HCT116 (cell line): ENCODE measurements at regions not wholly inside any gene's neighbourhood (a gene's known extent, or its start where the extent isn't known, plus 50 kb on each side); places are given as distances from the start of the nearest gene placed in this dataset.

Experiments used
- ATAC-seq: fragments of 200-7000 bp; cut with Tn5 transposase; 2 replicates; pipeline ENCODE4 v1.9.1; 2020; ENCODE audit warnings: mild to moderate bottlenecking, moderate library complexity
- BruUV-seq: library from RNA; stranded (reverse); fragments of 400-500 nt; replicated peaks from 2 replicates; lab custom pipeline; 2021; lab: Mats Ljungman, UMichigan
- CTCF ChIA-PET: fragments of 300-600 bp; sonication (Branson Sonifier 250); formaldehyde crosslinking; loops from one replicate; lab custom pipeline; 2021; ENCODE audit warnings: antibody characterized with exemption; lab: Charles Lee
- POLR2A ChIA-PET: fragments of 300-600, 350-600 bp; sonication (Branson Sonifier 250); formaldehyde crosslinking; loops from one replicate; lab custom pipeline; 2021; ENCODE audit warnings: antibody characterized with exemption; lab: Charles Lee
- RAD21 ChIA-PET, 2 experiments: fragments of 300-600 bp; sonication (Branson Sonifier 250); formaldehyde crosslinking; loops; one replicate each; lab custom pipeline; 2023; ENCODE audit warnings: low total read pairs in 2 of 2; ENCODE audit not compliant: uncharacterized antibody in 2 of 2, unreplicated experiment in 2 of 2, low non-redundant PET in 1 of 2; lab: Charles Lee
- DNase-seq: peaks from one replicate; pipeline ENCODE4 v3.0.0-alpha.2; 2010; ENCODE audit warnings: low read depth, low spot score
- H2AFZ ChIP-seq: fragments of 200-600 bp; shearing (Covaris generic), sonication (generic); 2 replicates; pipeline ENCODE4 v1.6.1; 2017; ENCODE audit warnings: low read depth, mixed run types, mixed read lengths, antibody characterized with exemption, low read length; ENCODE audit not compliant: poor library complexity, severe bottlenecking
- H3K27ac ChIP-seq: 2 replicates; pipeline ENCODE4 v1.5.1; 2012; ENCODE audit warnings: low read depth, low read length
- H3K27me3 ChIP-seq: fragments of 200-600 bp; sonication (generic); 2 replicates; pipeline ENCODE4 v1.6.1; 2016; ENCODE audit warnings: mixed run types, low read length, mixed read lengths; ENCODE audit not compliant: insufficient read depth
- H3K36me3 ChIP-seq, 2 experiments: fragments of 200-500 bp in 1 of 2; fragments of 200-600 bp in 1 of 2; sonication (Bioruptor generic) in 1 of 2; sonication (generic) in 1 of 2; 2 replicates each; pipeline versions ENCODE4 v1.5.1 to v1.6.1; 2014 to 2016; ENCODE audit warnings: low read length in 2 of 2, inconsistent platforms in 1 of 2, mixed read lengths in 1 of 2, mixed run types in 1 of 2; ENCODE audit not compliant: insufficient read depth in 2 of 2, control insufficient read depth in 1 of 2
- H3K4me1 ChIP-seq, 2 experiments: fragments of 200-600 bp in 1 of 2; sonication (generic) in 1 of 2; 2 replicates each; pipeline versions ENCODE4 v1.5.1 to v1.6.1; 2012 to 2017; ENCODE audit warnings: low read length in 2 of 2, inconsistent platforms in 1 of 2, mild to moderate bottlenecking in 1 of 2, mixed read lengths in 1 of 2, mixed run types in 1 of 2, moderate library complexity in 1 of 2; ENCODE audit not compliant: insufficient read depth in 2 of 2, control insufficient read depth in 1 of 2
- H3K4me2 ChIP-seq: fragments of 200-600 bp; sonication (generic); 2 replicates; pipeline ENCODE4 v1.6.1; 2017; ENCODE audit warnings: mixed run types, low read length, mixed read lengths
- H3K4me3 ChIP-seq, 2 experiments: fragments of 200-600 bp in 1 of 2; sonication (generic) in 1 of 2; replicated peaks in 1 of 2; 2 replicates each; pipeline ENCODE4 v1.5.1; 2011 to 2016; ENCODE audit warnings: low read length in 2 of 2, control low read depth in 1 of 2, low read depth in 1 of 2, mild to moderate bottlenecking in 1 of 2, mixed read lengths in 1 of 2, mixed run types in 1 of 2
- H3K79me2 ChIP-seq: fragments of 200-600 bp; sonication (generic); 2 replicates; pipeline ENCODE4 v1.6.1; 2017; ENCODE audit warnings: mild to moderate bottlenecking, mixed run types, low read length, moderate library complexity, mixed read lengths; ENCODE audit not compliant: insufficient read depth
- H3K9ac ChIP-seq: fragments of 200-600 bp; sonication (generic); 2 replicates; pipeline ENCODE4 v1.6.1; 2016; ENCODE audit warnings: low read length, mixed read lengths
- H3K9me2 ChIP-seq: fragments of 200-600 bp; sonication (generic), shearing (Covaris generic); 2 replicates; pipeline ENCODE4 v1.6.1; 2017; ENCODE audit warnings: mixed run types, mild to moderate bottlenecking, moderate library complexity; ENCODE audit not compliant: insufficient read depth
- H3K9me3 ChIP-seq, 2 experiments: fragments of 200-500 bp in 1 of 2; fragments of 200-600 bp in 1 of 2; sonication (Bioruptor generic) in 1 of 2; sonication (generic) in 1 of 2; 2 replicates each; pipeline ENCODE4 v1.6.1; 2014 to 2017; ENCODE audit warnings: low read length in 2 of 2, mixed read lengths in 2 of 2, inconsistent platforms in 1 of 2, low read depth in 1 of 2, mild to moderate bottlenecking in 1 of 2, mixed run types in 1 of 2, moderate library complexity in 1 of 2; ENCODE audit not compliant: control insufficient read depth in 1 of 2, insufficient read depth in 1 of 2
- H4K20me1 ChIP-seq: fragments of 200-600 bp; sonication (generic), shearing (Covaris generic); 2 replicates; pipeline ENCODE4 v1.6.1; 2017; ENCODE audit warnings: mixed run types, mild to moderate bottlenecking, moderate library complexity; ENCODE audit not compliant: insufficient read depth
- ATF3 ChIP-seq: IDR thresholded peaks from 2 replicates; pipeline ENCODE4 v1.6.1; 2012
- EGR1 ChIP-seq: IDR thresholded peaks from 2 replicates; pipeline ENCODE4 v1.6.1; 2012; ENCODE audit warnings: low read depth
- ELF1 ChIP-seq: IDR thresholded peaks from 2 replicates; pipeline ENCODE4 v1.6.1; 2012; ENCODE audit warnings: low read depth, borderline replicate concordance
- EZH2phosphoT487 ChIP-seq: fragments of 200-600 bp; IDR thresholded peaks from 2 replicates; pipeline ENCODE4 v1.6.1; 2018; ENCODE audit warnings: antibody characterized with exemption, borderline replicate concordance
- JUND ChIP-seq: IDR thresholded peaks from 2 replicates; pipeline ENCODE4 v1.6.1; 2012
- RAD21 ChIP-seq: IDR thresholded peaks from 2 replicates; pipeline ENCODE4 v1.6.1; 2012; ENCODE audit warnings: low read depth, mild to moderate bottlenecking
- REST ChIP-seq: IDR thresholded peaks from 2 replicates; pipeline ENCODE4 v1.6.1; 2012; ENCODE audit warnings: low read depth
- SIN3A ChIP-seq: IDR thresholded peaks from 2 replicates; pipeline ENCODE4 v1.6.1; 2012; ENCODE audit warnings: low read depth
- SP1 ChIP-seq: IDR thresholded peaks from 2 replicates; pipeline ENCODE4 v1.6.1; 2012; ENCODE audit warnings: low read depth
- SRF ChIP-seq: IDR thresholded peaks from 2 replicates; pipeline ENCODE4 v1.6.1; 2012; ENCODE audit warnings: low read depth
- TCF7L2 ChIP-seq: IDR thresholded peaks from 2 replicates; pipeline ENCODE4 v1.7.0; 2011; ENCODE audit warnings: borderline replicate concordance, inconsistent platforms; ENCODE audit not compliant: insufficient read depth, insufficient read length; ENCODE audit errors: extremely low read depth
- YY1 ChIP-seq: IDR thresholded peaks from 2 replicates; pipeline ENCODE4 v1.6.1; 2011; ENCODE audit warnings: low read length, low read depth, moderate library complexity, mild to moderate bottlenecking; ENCODE audit not compliant: insufficient replicate concordance; ENCODE audit errors: extremely low read depth
- ZFX ChIP-seq: fragments of 450-650 bp; IDR thresholded peaks from 2 replicates; pipeline ENCODE4 v1.6.1; 2017
- intact Hi-C: fragments of 100-400 bp; cut with micrococcal nuclease; formaldehyde crosslinking; loops from 2 replicates; pipeline ENCODE4 v1.10.0; 2022
- TF ChIP-seq, protein P1 (sequence below): IDR thresholded peaks from 2 replicates; pipeline ENCODE4 v1.6.1; 2012
- TF ChIP-seq, protein P2 (sequence below): IDR thresholded peaks from 2 replicates; pipeline ENCODE4 v1.6.1; 2011; ENCODE audit warnings: mild to moderate bottlenecking, low read length, moderate library complexity; ENCODE audit not compliant: insufficient replicate concordance; ENCODE audit errors: extremely low read depth

- ChIA-PET RAD21 (no interaction called here), CTCF (no interaction called here), POLR2A (no interaction called here)
- no peaks in the 10 kb centered on the region for H3K9me2 ChIP-seq
- BruUV-seq = no TSS peak
- H3K4me1 ChIP-seq = no peaks in the 10 kb centered on the region
- no peak overlapping the region for H2AFZ ChIP-seq
- TF ChIP-seq ELF1 (no peak), JUND (no peak), TCF7L2 (no peak), EGR1 (no peak), SIN3A (no peak), ATF3 (no peak), ZFX (no peak), REST (no peak), YY1 (no peak), SRF (no peak), EZH2phosphoT487 (no peak), RAD21 (no peak), SP1 (no peak)
- TF ChIP-seq, protein P1, sequence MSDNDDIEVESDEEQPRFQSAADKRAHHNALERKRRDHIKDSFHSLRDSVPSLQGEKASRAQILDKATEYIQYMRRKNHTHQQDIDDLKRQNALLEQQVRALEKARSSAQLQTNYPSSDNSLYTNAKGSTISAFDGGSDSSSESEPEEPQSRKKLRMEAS = no peak
- TF ChIP-seq, protein P2, sequence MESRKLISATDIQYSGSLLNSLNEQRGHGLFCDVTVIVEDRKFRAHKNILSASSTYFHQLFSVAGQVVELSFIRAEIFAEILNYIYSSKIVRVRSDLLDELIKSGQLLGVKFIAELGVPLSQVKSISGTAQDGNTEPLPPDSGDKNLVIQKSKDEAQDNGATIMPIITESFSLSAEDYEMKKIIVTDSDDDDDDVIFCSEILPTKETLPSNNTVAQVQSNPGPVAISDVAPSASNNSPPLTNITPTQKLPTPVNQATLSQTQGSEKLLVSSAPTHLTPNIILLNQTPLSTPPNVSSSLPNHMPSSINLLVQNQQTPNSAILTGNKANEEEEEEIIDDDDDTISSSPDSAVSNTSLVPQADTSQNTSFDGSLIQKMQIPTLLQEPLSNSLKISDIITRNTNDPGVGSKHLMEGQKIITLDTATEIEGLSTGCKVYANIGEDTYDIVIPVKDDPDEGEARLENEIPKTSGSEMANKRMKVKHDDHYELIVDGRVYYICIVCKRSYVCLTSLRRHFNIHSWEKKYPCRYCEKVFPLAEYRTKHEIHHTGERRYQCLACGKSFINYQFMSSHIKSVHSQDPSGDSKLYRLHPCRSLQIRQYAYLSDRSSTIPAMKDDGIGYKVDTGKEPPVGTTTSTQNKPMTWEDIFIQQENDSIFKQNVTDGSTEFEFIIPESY = no peak
- H3K9me3 ChIP-seq = no peaks in the 10 kb centered on the region
- no peak overlapping the region for H3K4me2 ChIP-seq
- H3K4me3 ChIP-seq = no peak overlapping the region
- intact Hi-C loops = no loop called here
- no peaks in the 10 kb centered on the region for H4K20me1 ChIP-seq
- no peaks in the 10 kb centered on the region for H3K79me2 ChIP-seq
- DNase-seq (no peak), ATAC-seq (no peak)
- no peaks in the 10 kb centered on the region for H3K36me3 ChIP-seq
- H3K27ac ChIP-seq = no peak overlapping the region
- H3K27me3 ChIP-seq = no peaks in the 10 kb centered on the region
- no peak overlapping the region for H3K9ac ChIP-seq
Observed at GRCh38 chr4:111115881-111116280, 493.0 kb upstream of the PITX2 start.
